C4-2B (cell line): ENCODE measurements at regions not wholly inside any gene's neighbourhood (a gene's known extent, or its start where the extent isn't known, plus 50 kb on each side); places are given as distances from the start of the nearest gene placed in this dataset.
"Not testable (repeated sequence)": the region's sequence is repeated elsewhere in the genome, so short reads cannot be mapped to it uniquely, and the experiment has no call there.

Experiments used
- H3K27ac ChIP-seq: fragments of 450-650 bp; 2 replicates; pipeline ENCODE4 v1.5.1; 2017
- CTCF ChIP-seq: fragments of 450-650 bp; conservative IDR thresholded peaks from 2 replicates; pipeline ENCODE4 v1.5.1; 2017; ENCODE audit warnings: mild to moderate bottlenecking
- ZFX ChIP-seq: fragments of 450-650 bp; IDR thresholded peaks from 2 replicates; pipeline ENCODE4 v1.6.1; 2017

DNA sequence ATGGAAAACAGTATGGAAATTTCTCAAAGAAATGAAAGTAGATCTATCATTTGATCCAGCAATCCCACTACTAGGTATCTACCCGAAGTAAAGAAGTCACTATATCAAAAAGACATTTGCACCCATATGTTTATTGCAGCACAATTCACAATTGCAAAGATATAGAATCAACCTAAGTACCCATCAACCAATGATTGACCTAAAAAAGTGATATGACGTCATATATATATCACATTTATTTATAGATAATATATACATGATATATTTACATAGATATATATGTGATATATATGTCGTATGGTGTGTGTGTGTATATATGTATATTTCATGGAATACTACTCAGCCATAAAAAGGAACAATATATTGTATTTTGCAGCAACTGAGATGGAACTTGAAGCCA is 188.3 kb upstream of the ARHGAP42 start:
- no peak for TF ChIP-seq CTCF
- TF ChIP-seq ZFX: no peak
- no peak overlapping the region for H3K27ac ChIP-seq

DNA sequence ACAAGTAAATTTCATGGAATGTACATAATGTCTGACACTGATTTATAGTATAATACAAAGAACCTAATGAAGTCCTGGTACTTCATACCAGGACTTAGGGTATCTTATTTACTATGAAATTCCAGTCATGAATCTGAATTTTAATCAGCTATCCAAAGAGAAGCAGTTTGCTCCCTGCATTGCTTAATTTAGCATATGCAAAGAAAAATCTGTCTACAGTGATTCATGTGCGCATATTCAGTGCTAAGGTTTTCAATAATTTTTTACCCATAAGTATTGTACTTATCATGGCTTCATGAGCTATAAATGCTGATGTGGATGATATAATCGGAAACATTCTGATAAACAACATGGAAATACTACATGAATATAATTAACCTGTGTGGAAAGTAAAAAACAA is 185.6 kb upstream of the ARHGAP42 start:
- TF ChIP-seq ZFX (no peak), CTCF (no peak)
- no peak overlapping the region for H3K27ac ChIP-seq

GRCh38 chr11:100512475-100512874 is 174.6 kb upstream of the ARHGAP42 start:
- TF ChIP-seq CTCF (no peak), ZFX (no peak)

DNA sequence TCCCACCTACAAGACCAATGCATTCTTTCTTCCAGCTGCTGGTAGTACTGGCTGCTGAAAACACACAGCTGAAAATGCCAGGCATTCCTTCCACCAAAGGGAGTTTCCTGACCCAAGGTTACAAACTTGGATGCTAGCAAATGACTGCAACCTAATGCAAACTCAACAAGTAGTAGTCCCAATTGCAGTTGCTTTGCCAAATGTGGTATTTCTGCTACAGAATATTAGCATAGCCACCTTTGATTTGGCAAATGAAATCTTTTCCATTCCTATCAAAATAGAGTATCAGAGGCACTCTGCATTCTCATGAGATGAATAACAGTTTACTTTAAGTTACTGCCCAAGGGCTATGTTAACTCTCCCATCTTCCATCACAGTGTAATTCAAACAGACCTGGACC is 172.0 kb upstream of the ARHGAP42 start:
- H3K27ac ChIP-seq: no peak overlapping the region
- TF ChIP-seq ZFX (no peak), CTCF (no peak)

More at GRCh38 chr11:100512475-100512874, 174.6 kb upstream of the ARHGAP42 start:
- H3K27ac ChIP-seq: no peak overlapping the region

DNA sequence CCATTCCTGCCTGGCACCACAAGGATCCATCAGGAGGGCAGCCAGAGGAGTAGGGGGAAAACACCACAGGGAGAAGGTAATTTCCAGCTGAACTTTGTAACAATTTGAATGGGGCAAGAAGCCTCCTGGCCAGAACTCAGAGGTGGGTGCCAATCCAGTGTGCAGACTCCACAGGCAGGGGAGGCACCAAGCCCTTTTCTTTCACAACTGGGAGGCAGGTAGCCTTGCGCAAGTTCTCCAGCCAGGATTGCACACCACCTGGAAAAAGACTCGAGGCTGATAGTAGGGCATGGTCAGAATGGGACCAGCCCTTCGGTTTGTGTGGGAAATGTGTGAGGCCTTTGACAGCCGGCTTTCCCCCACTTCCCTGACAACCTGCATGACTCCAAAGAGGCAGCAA is 161.9 kb upstream of the ARHGAP42 start:
- TF ChIP-seq CTCF: no peak
- TF ChIP-seq ZFX: no peak
- H3K27ac ChIP-seq: no peak overlapping the region

GRCh38 chr11:100525635-100526034 is 161.5 kb upstream of the ARHGAP42 start:
- peak; percentile 74 for TF ChIP-seq CTCF
- no peak for TF ChIP-seq ZFX

GRCh38 chr11:100528872-100529416 is 158.1 kb upstream of the ARHGAP42 start:
- H3K27ac ChIP-seq: no peak overlapping the region
- TF ChIP-seq ZFX (no peak), CTCF (no peak)

More at GRCh38 chr11:100525635-100526034, 161.5 kb upstream of the ARHGAP42 start:
- H3K27ac ChIP-seq: no peak overlapping the region

DNA sequence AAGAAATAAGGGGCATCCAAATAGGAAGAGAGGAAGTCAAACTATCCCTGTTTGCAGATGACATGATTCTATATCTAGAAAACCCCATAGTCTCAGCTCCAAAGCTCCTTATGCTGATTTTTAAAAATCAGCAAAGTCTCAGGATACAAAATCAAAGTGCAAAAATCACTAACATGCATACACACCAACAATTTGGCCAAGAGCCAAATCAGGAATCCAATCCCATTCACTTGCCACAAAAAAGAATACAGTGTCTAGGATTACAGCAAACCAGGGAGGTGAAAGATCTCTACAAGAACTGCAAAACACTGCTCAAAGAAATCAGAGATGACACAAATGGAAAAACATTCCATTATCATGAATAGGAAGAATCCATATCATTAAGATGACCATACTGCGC is 155.8 kb upstream of the ARHGAP42 start:
- H3K27ac ChIP-seq: not testable (repeated sequence)
